GM19328 (cell line): ENCODE measurements at regions not wholly inside any gene's neighbourhood (a gene's known extent, or its start where the extent isn't known, plus 50 kb on each side); places are given as distances from the start of the nearest gene placed in this dataset.

Experiments
- ATAC-seq: cut with Tn5 transposase; IDR thresholded peaks from one replicate; pipeline ENCODE4 v1.9.1; 2021; ENCODE audit warnings: mild to moderate bottlenecking, moderate library complexity; ENCODE audit not compliant: unreplicated experiment

DNA sequence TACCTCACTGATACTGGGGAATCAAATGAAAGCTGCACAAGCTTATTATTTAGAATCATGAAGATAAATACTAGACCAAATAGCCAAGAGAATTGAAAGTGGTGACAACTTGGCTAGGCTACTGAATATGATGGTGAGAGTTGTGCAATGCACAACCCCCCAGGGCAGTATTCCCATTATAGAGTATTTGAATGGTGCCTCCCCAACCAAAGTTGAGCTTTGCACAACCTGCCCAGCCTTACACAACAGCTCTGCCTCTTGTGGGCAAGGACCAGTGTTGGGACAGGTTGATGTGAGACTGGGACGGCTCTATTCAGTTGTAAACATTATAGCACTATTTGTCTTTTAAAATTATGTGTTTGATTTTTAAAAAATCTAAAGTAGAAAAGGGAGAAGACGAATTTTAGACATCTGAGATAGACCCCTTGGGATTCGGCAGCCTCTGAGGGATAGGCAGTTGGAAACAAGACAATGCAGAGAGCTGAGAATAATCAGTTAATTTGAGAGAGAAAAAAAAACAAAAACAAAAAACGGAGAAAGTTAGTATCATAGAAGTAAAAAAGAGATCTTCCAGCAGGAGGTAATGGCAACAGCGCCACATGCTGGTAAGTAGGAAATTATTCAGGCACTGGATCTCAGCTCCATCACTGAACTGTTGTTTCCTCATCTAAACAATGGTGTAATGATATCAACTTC, 91.0 kb upstream of the KCNA3 start:
- ATAC-seq: no peak

DNA sequence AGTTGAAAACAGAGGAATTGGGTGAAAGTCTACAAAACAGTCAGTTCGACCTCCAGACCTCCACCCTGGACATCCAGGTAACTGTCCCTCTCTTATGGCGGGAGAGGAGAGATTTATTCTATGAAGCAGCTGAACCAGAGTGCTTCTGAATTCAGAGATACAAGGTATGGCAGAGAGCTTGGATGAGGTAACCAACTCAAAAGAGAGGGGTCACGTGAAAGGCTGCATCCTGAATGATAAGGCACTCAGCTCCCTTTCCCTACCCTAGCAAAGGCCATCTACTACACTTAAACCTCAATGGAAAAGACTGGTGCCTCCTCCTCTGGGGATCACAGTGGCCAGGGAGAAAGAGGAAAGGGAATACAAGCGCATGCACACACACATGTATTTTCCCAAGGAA, 88.4 kb upstream of the KCNA3 start:
- no peak for ATAC-seq

DNA sequence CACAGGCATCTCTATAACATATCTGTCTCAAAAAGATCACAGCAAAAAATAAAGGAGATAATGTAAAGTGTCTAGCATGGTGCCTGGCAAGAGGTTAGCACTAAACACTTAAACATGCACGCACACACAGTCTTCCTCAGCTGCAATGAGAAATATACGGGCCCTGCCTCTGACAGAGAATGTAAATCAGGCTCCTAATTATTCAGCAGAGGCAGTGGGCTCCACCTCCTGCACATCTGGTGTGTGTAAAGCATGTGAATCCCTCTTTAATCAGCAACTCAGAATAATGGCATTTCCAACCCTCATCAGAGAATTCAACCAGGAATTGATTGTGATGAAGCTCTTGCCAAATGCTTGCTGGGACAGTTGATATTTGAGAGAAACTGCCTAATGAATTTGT, 85.6 kb upstream of the KCNA3 start:
- ATAC-seq: no peak

DNA sequence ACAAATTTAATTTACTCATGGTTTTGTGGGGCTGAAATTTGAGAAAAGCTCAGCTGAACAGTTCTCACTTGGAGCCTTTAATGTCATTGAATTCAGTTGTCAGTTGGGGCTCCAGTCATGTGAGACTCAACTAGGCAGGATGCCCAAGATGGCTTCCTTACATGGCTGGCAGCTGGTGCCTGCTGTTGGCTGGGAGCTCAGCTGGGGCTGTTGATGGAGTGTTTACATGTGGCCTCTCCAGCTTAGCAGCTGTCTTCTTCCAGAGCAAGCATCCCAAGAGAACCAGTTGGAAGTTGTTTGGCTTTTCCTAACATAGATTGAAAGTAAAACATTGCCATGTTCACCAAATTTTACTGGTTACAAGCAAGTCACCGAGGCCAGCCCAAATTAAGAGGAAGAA, 81.8 kb upstream of the KCNA3 start:
- no peak for ATAC-seq

DNA sequence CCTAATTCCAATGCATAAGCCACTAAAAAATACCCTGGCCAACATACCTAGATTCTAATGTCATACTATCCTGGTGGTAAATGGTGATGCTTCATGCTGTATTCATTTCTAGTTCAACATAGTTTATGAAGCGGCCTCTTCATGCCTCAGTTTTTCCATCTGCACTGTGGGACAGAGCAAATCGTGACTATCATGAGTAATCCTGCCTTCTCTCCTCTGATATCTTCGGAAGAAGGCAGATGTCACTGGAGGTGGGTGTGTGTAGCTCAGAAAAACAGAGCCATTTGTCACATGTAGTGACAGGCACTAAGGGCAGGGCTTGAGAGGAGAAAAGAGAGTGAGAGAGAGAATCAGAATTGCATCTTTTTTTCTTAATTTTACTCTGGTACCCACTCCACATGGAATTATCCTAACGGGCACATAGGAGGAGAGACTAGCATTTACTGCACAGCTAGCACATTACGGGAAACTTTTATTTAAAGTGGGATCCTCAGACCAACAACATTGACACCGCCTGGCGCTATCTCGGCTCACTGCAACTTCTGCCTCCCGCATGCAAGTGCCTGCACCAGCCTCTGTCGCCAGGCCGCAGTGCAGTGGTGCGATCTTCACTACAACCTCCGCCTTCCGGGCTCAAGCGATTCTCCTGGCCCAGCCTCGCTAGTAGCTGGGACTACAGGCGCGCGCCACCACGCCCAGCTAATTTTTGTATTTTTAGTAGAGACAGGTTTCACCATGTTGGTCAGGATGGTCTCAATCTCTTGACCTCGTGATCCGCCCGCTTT, 78.4 kb upstream of the KCNA3 start:
- ATAC-seq: no peak

DNA sequence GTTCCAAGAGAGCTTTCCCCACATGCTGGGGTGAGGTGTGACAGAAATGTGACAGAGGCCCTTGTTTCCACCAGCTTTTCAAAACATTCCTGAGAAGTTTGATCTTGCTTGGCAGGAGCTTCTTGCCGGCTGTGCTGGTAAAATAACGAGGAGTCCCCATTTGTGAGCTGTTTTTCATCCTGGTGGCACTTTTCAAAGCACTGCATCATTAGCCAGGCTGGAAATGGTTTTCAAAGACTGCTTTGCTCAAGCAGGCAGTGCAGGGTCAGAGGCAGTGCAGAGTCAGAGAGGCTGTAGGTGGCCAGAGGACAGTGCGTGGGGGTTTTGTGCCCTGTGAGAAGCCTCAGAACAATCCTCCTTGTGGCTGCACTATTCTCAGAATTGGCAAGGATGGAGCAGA, 75.8 kb upstream of the KCNA3 start:
- ATAC-seq: no peak

DNA sequence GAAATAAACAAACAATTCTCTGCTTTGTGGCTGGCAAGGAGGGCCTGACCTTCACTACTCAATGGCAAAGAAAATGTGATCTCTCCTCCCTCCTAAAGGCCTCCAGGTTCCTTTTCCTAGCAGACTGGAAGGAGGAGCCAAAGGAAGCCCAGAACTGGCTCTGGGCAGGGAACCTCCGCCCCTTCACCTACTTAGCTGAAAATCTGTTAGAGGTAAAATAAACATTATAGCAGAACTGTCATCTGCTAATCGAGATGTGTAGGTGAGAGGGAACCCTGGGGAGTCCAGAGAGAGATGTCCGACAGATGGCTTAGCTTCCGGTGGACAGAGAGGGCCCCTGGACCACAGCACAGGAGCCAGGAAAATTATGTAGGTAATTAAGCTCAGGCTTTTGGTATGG, 75.2 kb upstream of the KCNA3 start:
- no peak for ATAC-seq

DNA sequence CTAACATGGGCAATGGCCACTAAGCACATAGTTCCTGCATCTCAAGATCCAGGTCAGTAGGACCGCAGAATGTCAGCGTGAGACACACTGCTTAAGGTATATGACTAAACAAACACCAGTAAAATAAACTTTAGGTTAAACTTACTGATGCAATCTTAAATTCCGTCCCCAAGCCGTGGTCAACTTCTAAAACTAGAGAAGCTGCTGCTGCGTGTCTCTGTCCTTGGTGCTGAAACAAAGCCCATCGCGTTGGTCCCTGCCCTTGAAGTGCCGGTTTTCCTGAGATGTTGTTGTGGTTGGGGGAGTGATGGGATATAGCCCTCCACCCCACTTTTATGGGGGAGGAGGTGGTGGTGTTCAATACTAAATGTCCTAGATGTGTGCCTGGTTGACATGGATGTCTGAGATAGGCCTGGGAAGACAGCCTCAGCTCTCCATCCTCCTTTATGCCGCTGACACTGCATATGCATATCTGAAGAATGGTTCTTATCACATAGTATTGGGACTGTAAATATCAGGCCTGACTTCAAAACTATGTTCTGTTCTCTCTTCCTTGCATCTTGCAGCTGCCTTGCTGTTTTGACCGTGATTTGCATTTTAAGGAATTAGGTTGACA, 72.0 kb upstream of the KCNA3 start:
- ATAC-seq: no peak

DNA sequence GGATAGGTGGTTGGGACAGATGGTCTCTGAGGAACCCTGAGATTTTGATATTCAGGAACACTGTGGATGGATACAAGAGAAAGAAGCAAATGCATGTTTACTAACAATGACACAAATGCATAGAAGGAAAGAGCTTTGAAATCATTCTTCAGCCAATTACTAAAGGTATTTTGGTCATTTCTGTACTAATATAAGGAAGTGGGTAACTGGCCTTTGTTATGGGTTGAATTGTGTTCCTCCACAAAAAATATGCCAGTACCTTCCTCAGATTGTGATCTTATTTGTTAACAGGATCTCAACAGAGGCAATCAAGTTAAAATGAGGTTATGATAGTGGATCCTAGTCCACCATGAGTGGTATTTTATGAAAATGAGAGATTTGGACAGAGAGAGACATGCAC, 68.7 kb upstream of the KCNA3 start:
- no peak for ATAC-seq

DNA sequence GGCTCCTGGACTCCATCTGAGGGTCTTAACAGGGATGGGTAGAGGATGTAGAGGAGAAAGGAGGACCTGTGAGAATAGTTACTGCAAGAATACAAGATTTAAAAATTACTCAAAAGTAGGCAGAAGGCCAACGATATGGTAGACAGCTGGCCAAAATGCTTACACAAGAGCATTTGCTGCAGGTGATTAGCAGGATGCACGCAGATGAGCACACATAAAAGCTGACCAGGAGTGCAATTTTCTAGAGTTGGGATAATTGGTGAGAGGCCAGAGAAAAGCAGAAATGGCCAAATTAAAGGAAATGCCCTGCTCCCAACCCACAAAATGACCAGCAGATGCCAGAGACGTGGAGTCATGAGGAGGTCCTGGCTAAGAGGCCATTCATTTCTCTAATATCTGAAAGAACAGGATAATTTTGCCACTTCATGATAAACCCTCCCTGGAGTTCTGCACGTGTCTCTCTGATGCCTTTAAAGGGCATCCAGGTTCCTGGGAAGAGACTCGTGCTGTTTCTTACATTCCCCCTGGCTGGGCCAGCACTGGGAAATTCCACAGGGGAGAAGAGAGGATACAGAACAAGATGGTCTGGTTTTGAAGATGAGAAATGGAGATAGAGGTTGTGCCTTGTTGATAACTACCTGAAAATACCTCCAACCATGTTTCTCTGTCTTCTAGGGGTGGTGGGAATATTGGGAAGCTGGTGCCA, 62.3 kb upstream of the KCNA3 start:
- no peak for ATAC-seq

DNA sequence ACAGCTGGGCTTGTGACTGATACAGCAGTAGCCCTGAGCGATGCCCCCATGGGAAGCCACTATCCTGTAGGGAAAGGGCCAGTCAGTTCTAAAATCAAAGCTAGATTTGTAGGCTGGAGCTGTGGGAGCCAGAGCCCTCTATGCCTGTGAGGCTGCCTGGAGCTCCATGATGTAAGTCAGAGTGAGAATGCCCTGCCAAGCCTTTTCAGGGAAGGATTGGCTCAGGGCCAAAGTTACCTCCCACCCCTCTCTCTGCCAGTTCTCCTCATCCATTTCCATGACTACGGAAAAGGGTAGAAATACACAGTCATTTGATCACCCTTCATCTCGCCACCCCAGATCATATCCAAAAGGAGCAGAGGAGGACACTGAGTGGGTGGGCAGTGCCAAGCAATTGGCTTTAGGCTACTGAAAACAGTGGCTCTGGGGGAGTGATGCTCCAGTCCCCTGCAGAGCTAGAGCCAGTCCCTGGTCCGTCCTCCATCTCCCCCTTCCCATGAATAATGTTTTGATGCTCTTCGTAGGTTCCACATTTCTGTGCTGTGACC, 59.5 kb upstream of the KCNA3 start:
- no peak for ATAC-seq

DNA sequence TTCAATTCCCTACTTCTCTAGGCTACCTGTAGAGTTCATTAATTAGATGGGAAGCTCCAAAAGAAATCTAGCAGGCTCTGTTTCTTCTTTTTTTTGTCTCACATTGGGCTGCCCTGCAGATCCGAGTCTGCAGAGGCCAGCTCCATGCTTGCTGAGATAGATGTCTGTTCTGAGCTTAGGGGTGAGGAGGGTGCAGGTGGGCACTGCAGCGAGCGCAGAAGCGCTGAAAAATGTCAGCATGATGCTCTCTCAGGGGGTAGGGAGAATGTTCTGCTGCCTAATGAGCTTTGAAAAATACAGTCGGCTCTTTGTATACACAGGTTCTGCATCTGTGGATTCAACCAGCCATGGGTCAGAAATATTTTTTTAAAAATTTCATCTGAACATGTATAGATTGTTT, 56.8 kb upstream of the KCNA3 start:
- no peak for ATAC-seq

DNA sequence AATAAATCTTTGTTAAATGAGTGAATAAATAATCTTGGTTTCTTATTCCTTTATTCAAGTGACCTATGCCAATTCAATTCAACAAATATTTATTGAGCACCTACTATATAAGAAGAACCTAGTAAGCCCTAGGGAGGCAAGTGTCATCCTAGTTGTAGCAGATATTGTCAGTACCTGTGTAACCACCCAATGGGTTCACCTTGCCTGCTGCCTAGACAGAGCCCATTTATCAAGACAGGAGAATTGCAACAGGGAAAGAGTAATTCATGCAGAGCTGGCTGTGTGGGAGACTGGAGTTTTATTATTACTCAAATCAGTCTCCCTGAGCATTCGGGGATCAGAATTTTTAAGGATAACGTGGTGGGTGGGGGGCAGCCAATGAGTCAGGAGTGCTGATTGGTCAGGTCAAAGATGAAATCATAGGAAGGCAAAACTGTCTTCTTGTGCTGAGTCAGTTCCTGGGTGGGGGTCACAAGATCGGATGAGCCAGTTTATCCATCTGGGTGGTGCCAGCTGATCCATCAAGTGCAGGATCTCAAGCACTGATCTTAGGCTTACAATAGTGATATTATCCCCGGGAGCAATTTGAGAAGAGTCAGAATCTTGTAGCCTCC, 53.8 kb upstream of the KCNA3 start:
- no peak for ATAC-seq

DNA sequence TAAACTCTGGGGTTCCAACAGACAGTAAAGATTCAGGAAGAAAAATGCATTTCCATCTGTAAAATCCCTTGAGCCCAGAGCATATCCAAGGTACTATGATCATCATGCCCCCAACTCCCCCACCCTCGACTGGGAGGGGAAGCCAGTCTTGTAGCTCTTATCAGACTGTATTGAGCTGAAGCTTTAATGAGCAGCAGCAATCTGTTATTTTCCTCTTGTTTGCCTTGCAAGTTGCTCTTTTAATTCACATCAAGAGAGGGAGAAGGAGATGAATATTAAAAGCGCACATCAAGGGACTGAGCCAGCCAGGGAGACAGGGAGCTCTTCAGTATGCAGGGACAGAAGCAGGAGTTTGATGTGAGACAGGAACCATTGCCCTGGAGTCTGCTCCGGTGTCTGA, 52.5 kb upstream of the KCNA3 start:
- no peak for ATAC-seq

DNA sequence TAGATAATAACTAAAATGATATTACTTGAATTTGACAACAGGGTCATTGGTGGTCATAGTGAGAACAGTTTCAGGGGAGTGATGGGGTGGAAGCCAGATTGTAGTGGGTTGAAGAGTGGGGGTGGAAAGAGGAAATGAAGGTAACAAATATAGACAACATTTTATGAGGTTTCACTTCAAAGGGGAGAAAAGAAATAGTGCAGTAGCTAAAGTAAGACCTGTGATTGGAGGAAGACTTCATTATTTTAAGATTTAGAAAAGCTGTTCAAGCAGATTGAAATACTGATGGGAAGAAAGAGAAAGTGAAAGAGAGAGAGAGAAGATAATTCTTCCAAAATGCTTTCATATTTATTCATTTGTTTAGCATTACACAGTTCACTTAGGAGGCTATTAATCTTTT, 52.0 kb upstream of the KCNA3 start:
- peak; percentile 72 for ATAC-seq
